Gastroesophageal sphincter (tissue), 3 donors: ENCODE measurements at regions not wholly inside any gene's neighbourhood (a gene's known extent, or its start where the extent isn't known, plus 50 kb on each side); places are given as distances from the start of the nearest gene placed in this dataset.

Source experiments
- POLR2A ChIP-seq, 2 donors: fragments of 450-650 bp; IDR thresholded peaks; one replicate each; pipeline ENCODE4 v1.6.1; 2017; ENCODE audit warnings: antibody characterized with exemption in 2 of 2, mild to moderate bottlenecking in 2 of 2, moderate library complexity in 1 of 2
- TF ChIP-seq, protein P1 (sequence below), 4 experiments: fragments of 200-600 bp in 2 of 4; fragments of 450-650 bp in 2 of 4; sonication (generic) in 1 of 4; IDR thresholded peaks; one replicate each; pipeline ENCODE4 v1.5.1; 2017 to 2019; ENCODE audit warnings: antibody characterized with exemption in 4 of 4, mild to moderate bottlenecking in 2 of 4, moderate library complexity in 2 of 4

DNA sequence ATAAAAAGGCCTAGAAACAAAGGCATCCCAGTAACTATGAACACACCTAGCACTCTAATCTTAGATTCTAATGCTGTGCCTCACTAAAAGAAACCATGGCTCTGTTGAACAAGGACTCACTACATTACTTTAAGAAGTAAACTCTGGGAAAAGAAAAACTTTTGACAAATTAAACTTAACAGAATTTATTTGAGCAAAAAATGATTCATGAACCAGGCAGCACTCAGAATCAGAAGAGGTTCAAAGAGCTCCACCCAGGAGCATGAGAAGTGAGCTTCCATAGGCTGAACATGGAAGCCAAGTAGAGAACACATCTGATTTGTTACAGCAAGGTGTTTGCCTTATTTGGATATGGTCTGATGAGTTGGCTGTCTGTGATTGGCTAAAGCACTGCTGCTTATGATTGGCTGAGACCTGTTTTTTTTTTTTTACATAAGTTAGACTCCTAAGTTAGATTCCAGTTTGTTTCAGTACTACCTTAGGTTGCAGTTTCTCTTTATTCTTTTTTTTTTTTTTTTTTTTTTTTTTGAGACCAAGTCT lies 343.6 kb upstream of the SASH1 start:
- TF ChIP-seq POLR2A (IDR thresholded peaks at IDR 0.05) = no peak
- TF ChIP-seq, protein P1, sequence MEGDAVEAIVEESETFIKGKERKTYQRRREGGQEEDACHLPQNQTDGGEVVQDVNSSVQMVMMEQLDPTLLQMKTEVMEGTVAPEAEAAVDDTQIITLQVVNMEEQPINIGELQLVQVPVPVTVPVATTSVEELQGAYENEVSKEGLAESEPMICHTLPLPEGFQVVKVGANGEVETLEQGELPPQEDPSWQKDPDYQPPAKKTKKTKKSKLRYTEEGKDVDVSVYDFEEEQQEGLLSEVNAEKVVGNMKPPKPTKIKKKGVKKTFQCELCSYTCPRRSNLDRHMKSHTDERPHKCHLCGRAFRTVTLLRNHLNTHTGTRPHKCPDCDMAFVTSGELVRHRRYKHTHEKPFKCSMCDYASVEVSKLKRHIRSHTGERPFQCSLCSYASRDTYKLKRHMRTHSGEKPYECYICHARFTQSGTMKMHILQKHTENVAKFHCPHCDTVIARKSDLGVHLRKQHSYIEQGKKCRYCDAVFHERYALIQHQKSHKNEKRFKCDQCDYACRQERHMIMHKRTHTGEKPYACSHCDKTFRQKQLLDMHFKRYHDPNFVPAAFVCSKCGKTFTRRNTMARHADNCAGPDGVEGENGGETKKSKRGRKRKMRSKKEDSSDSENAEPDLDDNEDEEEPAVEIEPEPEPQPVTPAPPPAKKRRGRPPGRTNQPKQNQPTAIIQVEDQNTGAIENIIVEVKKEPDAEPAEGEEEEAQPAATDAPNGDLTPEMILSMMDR (IDR thresholded peaks at IDR 0.05) = no peak
